Upper lobe of left lung (tissue), 6 donors: ENCODE measurements at regions not wholly inside any gene's neighbourhood (a gene's known extent, or its start where the extent isn't known, plus 50 kb on each side); places are given as distances from the start of the nearest gene placed in this dataset.
A peak's percentile ranks its signal among the peaks of the same experiment; 100 is the strongest.

Experiments used
- ATAC-seq, 2 donors: fragments of 200-7000 bp; cut with Tn5 transposase; one replicate each; pipeline ENCODE4 v1.9.1; 2022; ENCODE audit warnings: mild to moderate bottlenecking in 2 of 2, moderate library complexity in 2 of 2; ENCODE audit not compliant: low FRiP score in 2 of 2
- DNase-seq, 2 donors: peaks; one replicate each; pipeline ENCODE4 v3.0.0-alpha.2; 2019 to 2020
- H3K27ac ChIP-seq, 4 donors: fragments of 200-600 bp; sonication (generic); one replicate each; pipeline ENCODE4 v1.5.1; 2016 to 2019
- H3K27me3 ChIP-seq, 4 donors: fragments of 200-600 bp; sonication (generic); one replicate each; pipeline ENCODE4 v1.5.1; 2017 to 2019
- H3K36me3 ChIP-seq, 4 donors: fragments of 200-600 bp; sonication (generic); one replicate each; pipeline ENCODE4 v1.5.1; 2016 to 2019
- H3K4me1 ChIP-seq, 4 donors: fragments of 200-600 bp; sonication (generic); one replicate each; pipeline ENCODE4 v1.5.1; 2018 to 2019
- H3K4me3 ChIP-seq, 4 donors: fragments of 200-600 bp; sonication (generic); one replicate each; pipeline ENCODE4 v1.5.1; 2017 to 2019; ENCODE audit warnings: mild to moderate bottlenecking in 2 of 4, moderate library complexity in 1 of 4
- H3K9me3 ChIP-seq, 4 donors: fragments of 200-600 bp; sonication (generic); one replicate each; pipeline ENCODE4 v1.5.1; 2018 to 2019
- EP300 ChIP-seq, 4 donors: sonication (generic); formaldehyde crosslinking; IDR thresholded peaks; one replicate each; pipeline ENCODE4 v1.5.1; 2017; ENCODE audit warnings: antibody characterized with exemption in 4 of 4, control low read depth in 2 of 4
- POLR2A ChIP-seq, 4 donors: fragments of 450-650 bp; IDR thresholded peaks; one replicate each; pipeline ENCODE4 v1.5.1; 2016 to 2017; ENCODE audit warnings: antibody characterized with exemption in 4 of 4, mild to moderate bottlenecking in 2 of 4
- POLR2AphosphoS5 ChIP-seq, 2 donors: sonication (generic); formaldehyde crosslinking; IDR thresholded peaks; one replicate each; pipeline ENCODE4 v1.5.1; 2017; ENCODE audit warnings: antibody characterized with exemption in 2 of 2
- WGBS, 2 donors: methylation state at CpG; one replicate each; pipeline ENCODE4 v1.1.5; 2017 to 2018; 5-methylcytosine and 5-hydroxymethylcytosine counted together
- TF ChIP-seq, protein P1 (sequence below), 6 experiments: fragments of 450-650 bp in 4 of 6; fragments of 200-600 bp in 2 of 6; sonication (generic) in 2 of 6; IDR thresholded peaks; one replicate each; pipeline ENCODE4 v1.5.1; 2016 to 2019; ENCODE audit warnings: antibody characterized with exemption in 6 of 6
- donor health status: DM: no; HTN: no; CAD: no; lungs with moderate emphysema.
- donor health status: DM: no; HTN: yes; CAD: no; lungs with severe emphysema.

DNA sequence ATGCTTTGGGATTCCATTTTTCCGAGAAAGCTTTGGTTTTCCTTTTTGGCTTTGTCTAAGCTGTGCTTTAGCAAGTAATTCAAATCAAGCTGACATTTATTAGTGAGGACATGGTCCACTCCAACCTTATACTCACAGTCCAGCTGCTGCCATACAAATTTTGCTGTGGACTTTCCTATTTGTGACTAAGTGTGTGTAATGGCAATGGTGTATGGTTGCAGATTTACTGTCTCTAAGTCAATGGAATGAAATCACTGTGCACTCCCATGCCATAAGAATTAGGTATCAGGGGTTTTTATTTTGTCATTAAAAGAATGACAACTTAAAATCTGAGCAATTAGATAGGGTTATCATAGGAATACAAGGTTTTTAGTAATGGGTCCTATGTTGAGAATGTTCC, 530.0 kb downstream of the CCDC171 start:
- no peaks in the 10 kb centered on the region for H3K9me3 ChIP-seq
- DNase-seq (no peak), ATAC-seq (no peak)
- H3K27me3 ChIP-seq, result no peaks in the 10 kb centered on the region
- H3K4me3 ChIP-seq, result no peak overlapping the region
- no peaks in the 10 kb centered on the region for H3K36me3 ChIP-seq
- WGBS, 2 donors, result 82 to 97% methylated on average over 1 of the region's 1 CpG
- no peak overlapping the region for H3K27ac ChIP-seq
- H3K4me1 ChIP-seq, result no peaks in the 10 kb centered on the region
- TF ChIP-seq, protein P1, sequence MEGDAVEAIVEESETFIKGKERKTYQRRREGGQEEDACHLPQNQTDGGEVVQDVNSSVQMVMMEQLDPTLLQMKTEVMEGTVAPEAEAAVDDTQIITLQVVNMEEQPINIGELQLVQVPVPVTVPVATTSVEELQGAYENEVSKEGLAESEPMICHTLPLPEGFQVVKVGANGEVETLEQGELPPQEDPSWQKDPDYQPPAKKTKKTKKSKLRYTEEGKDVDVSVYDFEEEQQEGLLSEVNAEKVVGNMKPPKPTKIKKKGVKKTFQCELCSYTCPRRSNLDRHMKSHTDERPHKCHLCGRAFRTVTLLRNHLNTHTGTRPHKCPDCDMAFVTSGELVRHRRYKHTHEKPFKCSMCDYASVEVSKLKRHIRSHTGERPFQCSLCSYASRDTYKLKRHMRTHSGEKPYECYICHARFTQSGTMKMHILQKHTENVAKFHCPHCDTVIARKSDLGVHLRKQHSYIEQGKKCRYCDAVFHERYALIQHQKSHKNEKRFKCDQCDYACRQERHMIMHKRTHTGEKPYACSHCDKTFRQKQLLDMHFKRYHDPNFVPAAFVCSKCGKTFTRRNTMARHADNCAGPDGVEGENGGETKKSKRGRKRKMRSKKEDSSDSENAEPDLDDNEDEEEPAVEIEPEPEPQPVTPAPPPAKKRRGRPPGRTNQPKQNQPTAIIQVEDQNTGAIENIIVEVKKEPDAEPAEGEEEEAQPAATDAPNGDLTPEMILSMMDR (IDR thresholded peaks at IDR 0.05), result no peak
- no peak for TF ChIP-seq POLR2A (IDR thresholded peaks at IDR 0.05)
- no peak for TF ChIP-seq POLR2AphosphoS5 (IDR thresholded peaks at IDR 0.05)
- TF ChIP-seq EP300 (IDR thresholded peaks at IDR 0.05), result no peak

DNA sequence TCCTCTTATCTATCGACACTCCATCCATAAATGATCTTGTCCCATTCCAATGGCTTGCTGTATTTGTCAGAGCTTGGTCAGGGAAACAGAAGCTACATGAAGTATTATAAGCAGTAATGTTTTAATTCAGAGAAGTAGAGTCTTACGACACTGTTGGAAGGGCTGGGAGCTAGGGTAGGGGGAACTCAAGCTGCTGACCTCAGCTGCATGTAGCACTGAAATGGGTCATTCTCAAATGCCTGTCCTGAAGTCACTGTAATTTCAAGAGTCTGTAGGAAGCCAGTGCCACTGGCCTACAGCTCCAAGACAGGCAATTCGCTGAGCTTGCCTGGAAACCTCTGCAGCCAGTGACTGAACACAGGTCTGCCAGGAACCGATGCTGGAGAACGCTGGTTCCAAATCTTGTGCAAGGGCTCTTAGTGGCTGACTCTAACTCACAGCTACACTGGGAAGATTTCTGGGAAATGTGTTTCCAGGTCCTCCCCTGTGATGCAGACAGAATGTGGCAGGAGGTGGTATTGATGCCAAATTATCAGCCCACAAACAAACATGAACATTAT, 532.4 kb downstream of the CCDC171 start:
- DNase-seq, result no peak
- 87 to 91% methylated on average over 4 to 5 of the region's 5 CpGs for WGBS, 2 donors
- Histone ChIP-seq H3K9me3 (no peaks in the 10 kb centered on the region), H3K4me3 (no peak overlapping the region), H3K4me1 (no peaks in the 10 kb centered on the region), H3K36me3 (no peaks in the 10 kb centered on the region), H3K27ac (no peak overlapping the region), H3K27me3 (no peaks in the 10 kb centered on the region)
- TF ChIP-seq, protein P1 (IDR thresholded peaks at IDR 0.05), result no peak
- TF ChIP-seq POLR2AphosphoS5 (IDR thresholded peaks at IDR 0.05), result no peak
- no peak for TF ChIP-seq EP300 (IDR thresholded peaks at IDR 0.05)
- no peak for TF ChIP-seq POLR2A (IDR thresholded peaks at IDR 0.05)
- peak in 1 of 2 donors; percentile 60 for ATAC-seq

DNA sequence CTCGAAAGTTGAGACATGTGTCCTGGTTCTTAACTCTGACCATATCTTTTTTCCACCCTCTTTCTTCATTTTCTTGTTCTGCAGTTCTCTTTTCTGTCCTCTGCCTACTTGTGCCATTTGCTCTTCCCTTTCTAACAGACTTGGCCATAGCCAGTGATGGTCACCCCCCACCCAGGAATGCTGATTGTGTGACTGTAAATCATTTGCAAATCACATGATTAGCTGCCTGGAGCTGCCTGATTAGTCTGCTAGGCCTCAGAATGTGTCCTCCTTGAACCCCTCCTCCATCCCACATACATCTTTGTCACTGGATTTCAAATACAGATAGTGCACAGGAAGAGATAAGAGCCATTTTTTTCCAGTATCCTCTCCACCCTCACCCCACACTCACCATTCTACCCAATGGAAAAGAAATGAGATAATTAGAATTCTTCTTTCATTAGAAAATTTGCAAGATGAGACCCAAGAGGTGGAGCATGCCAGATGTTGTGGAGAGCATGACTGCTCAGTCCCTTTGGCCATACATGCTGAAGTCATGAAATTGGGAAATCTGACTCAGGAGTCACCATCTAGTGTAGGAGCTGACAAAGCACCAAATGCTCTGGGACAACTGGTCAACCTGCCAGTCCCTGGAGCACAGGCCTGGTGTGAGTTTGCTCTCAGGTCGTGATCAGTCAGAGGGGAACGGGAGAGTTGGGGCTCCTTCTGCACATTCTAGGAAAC, 538.2 kb downstream of the CCDC171 start:
- no peak for DNase-seq
- H3K36me3 ChIP-seq, result no peaks in the 10 kb centered on the region
- H3K27ac ChIP-seq, result no peak overlapping the region
- peak in 1 of 2 donors; percentile 82 for ATAC-seq
- TF ChIP-seq POLR2A (IDR thresholded peaks at IDR 0.05) (no peak), EP300 (IDR thresholded peaks at IDR 0.05) (no peak), POLR2AphosphoS5 (IDR thresholded peaks at IDR 0.05) (no peak)
- TF ChIP-seq, protein P1 (IDR thresholded peaks at IDR 0.05), result no peak
- 85 to 90% methylated on average over 3 of the region's 3 CpGs for WGBS, 2 donors
- no peak overlapping the region for H3K4me3 ChIP-seq
- H3K4me1 ChIP-seq, result no peaks in the 10 kb centered on the region
- H3K9me3 ChIP-seq, result no peaks in the 10 kb centered on the region
- H3K27me3 ChIP-seq, result no peaks in the 10 kb centered on the region

DNA sequence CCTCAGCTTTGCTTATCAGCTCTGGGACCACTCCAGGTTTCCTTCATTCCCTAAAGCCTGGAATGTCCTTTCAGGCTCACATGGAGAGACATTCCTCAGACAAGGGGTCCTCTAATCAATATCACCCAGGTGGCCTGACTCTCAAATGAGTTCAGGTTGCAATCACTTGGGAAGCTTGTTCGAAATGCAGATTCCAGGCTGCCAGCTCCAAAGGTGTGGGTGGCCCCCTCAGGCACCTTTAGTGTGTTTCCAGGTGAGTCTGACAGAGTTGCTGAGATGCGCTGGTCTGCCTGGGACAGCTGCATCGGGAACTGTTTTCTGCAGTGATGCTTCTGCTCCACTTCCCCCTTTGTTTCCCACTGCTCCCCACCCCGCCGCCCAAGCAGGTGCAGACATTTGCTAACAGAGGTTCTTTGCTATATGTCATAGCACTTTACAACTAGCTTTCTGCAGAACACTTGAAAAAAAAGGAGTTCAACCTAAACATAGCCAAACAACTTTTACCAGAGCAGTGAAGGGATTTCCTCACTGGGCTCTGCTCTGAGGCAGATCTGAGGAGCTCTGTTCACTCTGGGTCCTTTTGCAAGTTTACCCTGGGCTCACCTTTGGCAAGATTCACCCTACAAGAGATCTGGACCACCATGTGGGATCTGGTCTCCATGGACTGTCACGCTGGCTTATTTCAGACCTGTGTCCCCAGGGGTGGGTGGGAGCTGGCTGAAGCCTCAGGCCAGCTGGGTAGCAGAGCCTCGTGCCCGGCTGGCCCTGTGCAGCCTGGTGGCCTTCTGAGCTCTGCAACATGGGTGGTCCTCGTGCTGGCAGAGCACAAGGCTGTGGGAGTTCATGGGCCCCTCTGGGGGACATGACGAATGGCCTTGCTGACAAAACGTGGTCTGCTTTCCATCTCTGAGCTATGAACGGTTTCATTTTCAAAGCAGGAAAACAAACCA, 539.6 kb downstream of the CCDC171 start:
- 69 to 72% methylated on average over 10 to 12 of the region's 12 CpGs for WGBS, 2 donors
- no peaks in the 10 kb centered on the region for H3K9me3 ChIP-seq
- H3K4me3 ChIP-seq, result no peak overlapping the region
- no peak overlapping the region for H3K27ac ChIP-seq
- H3K27me3 ChIP-seq, result no peaks in the 10 kb centered on the region
- DNase-seq (peak in 1 of 2 donors; percentile 36), ATAC-seq (peak; percentile 49 to 56)
- TF ChIP-seq EP300 (IDR thresholded peaks at IDR 0.05), result no peak
- no peaks in the 10 kb centered on the region for H3K36me3 ChIP-seq
- H3K4me1 ChIP-seq, result no peaks in the 10 kb centered on the region

GRCh38 chr9:16098306-16098705, 545.5 kb downstream of the CCDC171 start:
- no peak overlapping the region for H3K27ac ChIP-seq
- H3K4me1 ChIP-seq, result no peaks in the 10 kb centered on the region
- H3K9me3 ChIP-seq, result no peaks in the 10 kb centered on the region
- WGBS, 2 donors, result 91 to 92% methylated on average over 5 of the region's 5 CpGs
- no peaks in the 10 kb centered on the region for H3K27me3 ChIP-seq
- ATAC-seq, result no peak
- TF ChIP-seq POLR2A (IDR thresholded peaks at IDR 0.05) (no peak), POLR2AphosphoS5 (IDR thresholded peaks at IDR 0.05) (no peak), EP300 (IDR thresholded peaks at IDR 0.05) (no peak)
- TF ChIP-seq, protein P1 (IDR thresholded peaks at IDR 0.05), result no peak
- DNase-seq, result no peak
- no peak overlapping the region for H3K4me3 ChIP-seq
- H3K36me3 ChIP-seq, result no peaks in the 10 kb centered on the region
